ENCODE measurements at regions not wholly inside any gene's neighbourhood (a gene's known extent, or its start where the extent isn't known, plus 50 kb on each side); places are given as distances from the start of the nearest gene placed in this dataset.

DNA sequence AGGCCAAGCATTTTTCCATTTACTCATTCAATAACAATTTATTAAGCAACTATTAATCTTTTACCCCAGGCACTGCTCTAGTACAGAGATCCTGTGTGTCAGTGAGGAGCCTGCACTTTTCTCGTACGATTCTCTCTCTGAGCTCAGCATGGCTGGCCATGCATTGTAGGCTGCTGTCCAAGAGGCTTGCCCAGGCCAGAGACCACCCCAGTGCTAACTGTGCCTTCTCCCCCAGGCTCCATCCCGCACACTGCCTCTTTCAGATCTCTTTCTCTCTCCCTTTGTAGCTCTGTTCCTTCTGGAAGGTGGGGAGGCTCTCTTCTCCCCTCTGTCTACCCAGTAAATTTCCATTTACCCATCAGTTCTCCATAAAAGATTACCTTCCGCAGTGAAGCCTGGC, 101.0 kb upstream of the IKZF1 start:
- ATAC-seq (no peak), DNase-seq (no peak)
- H3K27ac Mint-ChIP-seq = peak overlapping the region; percentile 47
- peaks cover 3% of the 10 kb centered on the region for H3K36me3 Mint-ChIP-seq (ENCODE audit: low read depth)
- no peaks in the 10 kb centered on the region for H3K9me3 Mint-ChIP-seq
- peaks cover 92% of the 10 kb centered on the region for H3K4me1 Mint-ChIP-seq
- H3K27me3 Mint-ChIP-seq = no peaks in the 10 kb centered on the region
- no peak overlapping the region for H3K4me3 Mint-ChIP-seq

DNA sequence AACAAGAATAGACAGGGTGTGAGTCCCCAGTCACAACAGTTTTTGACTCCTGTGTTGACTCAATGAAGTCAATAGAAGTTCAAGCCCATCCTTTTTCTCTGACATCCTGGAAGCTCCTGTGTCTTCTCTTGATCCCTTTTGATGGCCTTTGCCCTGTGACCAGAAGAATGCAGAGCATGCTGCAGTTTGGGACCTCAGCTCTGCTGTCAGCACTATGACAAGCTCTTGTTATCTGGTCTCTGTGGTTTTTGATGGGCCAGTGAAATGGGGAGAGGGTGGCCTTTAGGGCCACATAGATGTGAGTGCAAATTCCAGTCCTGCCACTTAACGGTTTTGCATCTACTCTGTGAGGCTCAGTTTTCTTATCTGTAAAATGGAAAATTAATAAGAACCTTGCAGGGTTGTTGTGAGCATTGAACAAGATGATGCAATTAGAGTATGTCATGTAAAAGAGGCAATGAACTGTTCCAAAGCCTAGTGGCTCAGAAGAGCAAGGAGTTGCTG, 102.4 kb upstream of the IKZF1 start:
- Mint-ChIP-seq H3K27ac (peak overlapping the region; percentile 20), H3K4me1 (peaks cover 91% of the 10 kb centered on the region), H3K4me3 (no peak overlapping the region), H3K9me3 (no peaks in the 10 kb centered on the region), H3K36me3 (ENCODE audit: low read depth) (peaks cover 3% of the 10 kb centered on the region), H3K27me3 (no peaks in the 10 kb centered on the region)
- no peak for ATAC-seq
- DNase-seq = no peak

DNA sequence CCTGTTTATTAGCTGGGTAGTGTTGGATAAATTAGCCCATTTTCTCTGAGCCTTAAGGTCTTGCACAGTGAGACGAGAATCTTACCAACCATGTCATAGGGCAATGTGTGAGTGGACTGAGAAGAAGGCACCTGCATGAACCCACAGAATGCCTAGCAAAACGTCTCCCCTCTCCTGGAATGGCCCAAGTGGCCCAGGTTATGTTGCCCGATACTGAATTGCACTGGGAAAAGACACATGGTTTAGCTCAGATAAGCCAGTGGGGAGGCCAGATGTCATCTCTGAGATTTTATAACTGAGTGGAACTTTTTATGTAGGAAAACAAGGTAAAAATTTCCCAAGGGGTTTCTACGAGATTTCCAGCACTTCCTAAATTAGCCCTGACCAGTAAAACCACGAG, 104.7 kb upstream of the IKZF1 start:
- Mint-ChIP-seq H3K27me3 (no peaks in the 10 kb centered on the region), H3K36me3 (ENCODE audit: low read depth) (no peaks in the 10 kb centered on the region), H3K9me3 (no peaks in the 10 kb centered on the region), H3K4me1 (peaks cover 73% of the 10 kb centered on the region), H3K4me3 (no peak overlapping the region), H3K27ac (peak overlapping the region; percentile 26)
- ATAC-seq = no peak
- DNase-seq = no peak

DNA sequence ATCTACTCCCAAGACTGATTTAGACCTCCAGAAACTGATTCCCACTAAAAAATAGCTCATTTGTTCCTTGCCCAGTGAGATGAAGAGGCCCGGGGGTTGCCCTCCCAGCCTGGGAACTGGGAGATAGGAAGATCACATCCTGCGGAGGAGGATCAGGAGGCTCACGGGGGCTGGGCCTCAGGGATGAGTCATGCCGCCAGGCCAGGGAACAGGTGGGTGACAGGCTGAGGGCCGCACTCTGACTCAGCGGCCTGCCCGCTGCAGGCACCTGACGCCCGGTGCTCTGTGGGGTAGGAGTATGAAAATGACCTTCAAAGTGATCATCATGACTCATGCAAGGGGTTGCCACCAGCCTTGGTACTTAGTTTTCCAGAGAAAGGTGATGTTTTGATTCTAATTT, 104.5 kb upstream of the ZPBP start:
- Mint-ChIP-seq H3K36me3 (ENCODE audit: low read depth) (no peaks in the 10 kb centered on the region), H3K27me3 (no peaks in the 10 kb centered on the region), H3K4me1 (peaks cover 52% of the 10 kb centered on the region), H3K9me3 (no peaks in the 10 kb centered on the region), H3K4me3 (peak overlapping the region; percentile 48), H3K27ac (peak overlapping the region; percentile 87)
- ATAC-seq (peak; percentile 99), DNase-seq (peak; percentile 76)

DNA sequence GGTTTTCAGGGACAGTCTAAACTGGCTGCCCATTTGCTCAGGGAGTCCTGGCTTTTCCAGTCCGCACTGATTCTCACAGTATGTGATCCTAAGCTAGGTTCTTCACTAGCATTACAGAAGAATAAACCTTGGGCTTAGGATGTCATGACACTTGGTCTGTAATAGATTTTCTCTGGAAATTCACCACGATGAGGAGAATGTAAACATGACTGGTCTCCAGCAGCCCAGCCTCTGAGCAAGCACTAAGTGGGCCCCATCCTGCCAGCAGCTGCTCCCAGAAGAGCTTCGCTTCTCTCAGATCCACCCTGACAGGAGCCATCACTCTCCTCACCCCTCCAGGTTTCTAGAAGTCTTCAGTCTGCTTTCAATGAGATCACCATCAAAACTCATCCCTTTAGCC, 103.7 kb upstream of the ZPBP start:
- ATAC-seq (no peak), DNase-seq (no peak)
- Mint-ChIP-seq H3K4me1 (peaks cover 44% of the 10 kb centered on the region), H3K4me3 (no peak overlapping the region), H3K27ac (peak overlapping the region; percentile 87), H3K9me3 (no peaks in the 10 kb centered on the region), H3K36me3 (ENCODE audit: low read depth) (no peaks in the 10 kb centered on the region), H3K27me3 (no peaks in the 10 kb centered on the region)

DNA sequence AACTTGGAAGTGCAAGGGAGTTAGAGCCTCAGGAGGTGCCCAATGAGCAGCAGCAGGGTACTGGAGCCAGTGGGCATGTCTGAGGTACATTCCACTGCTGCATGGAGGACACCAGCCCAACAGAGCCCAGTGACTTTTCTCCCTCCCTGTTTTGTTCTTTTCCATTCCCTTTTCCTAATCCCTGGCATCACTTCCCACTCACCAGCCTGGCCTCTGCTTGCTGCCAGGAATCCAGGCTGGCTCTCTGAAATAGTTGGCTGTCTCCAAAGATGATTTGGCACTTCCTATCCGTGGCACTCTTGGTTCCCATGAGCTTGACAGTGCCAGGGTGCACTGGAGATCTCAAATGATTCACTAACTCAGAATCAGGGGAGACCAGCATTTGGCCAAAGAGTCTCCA, 97.7 kb upstream of the ZPBP start:
- Mint-ChIP-seq H3K27me3 (no peaks in the 10 kb centered on the region), H3K36me3 (ENCODE audit: low read depth) (peaks cover 4% of the 10 kb centered on the region), H3K4me1 (peaks cover 19% of the 10 kb centered on the region), H3K4me3 (no peak overlapping the region), H3K27ac (no peak overlapping the region), H3K9me3 (peaks cover 23% of the 10 kb centered on the region)
- DNase-seq (no peak), ATAC-seq (no peak)

DNA sequence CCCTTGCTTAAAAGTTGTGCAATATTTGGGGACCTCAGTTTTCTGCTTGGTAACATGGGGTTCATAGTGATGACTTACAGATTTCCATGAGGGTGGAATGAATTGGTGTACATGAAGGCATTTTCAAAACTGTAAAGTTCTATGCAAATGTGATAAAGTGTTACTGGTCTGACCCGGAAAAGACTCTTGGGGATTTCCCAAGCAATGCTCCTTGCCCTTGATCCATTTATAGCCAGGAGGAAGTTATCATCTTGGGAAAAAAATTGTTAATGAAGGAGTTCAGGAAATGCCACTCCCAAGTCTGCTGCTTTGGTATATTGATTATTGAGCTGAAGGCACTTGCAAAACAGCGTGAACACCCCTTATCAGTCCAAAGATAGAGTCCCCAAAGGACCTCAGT, 96.3 kb upstream of the ZPBP start:
- Mint-ChIP-seq H3K9me3 (peaks cover 23% of the 10 kb centered on the region), H3K36me3 (ENCODE audit: low read depth) (peaks cover 4% of the 10 kb centered on the region), H3K27me3 (no peaks in the 10 kb centered on the region), H3K27ac (no peak overlapping the region), H3K4me3 (no peak overlapping the region), H3K4me1 (peaks cover 19% of the 10 kb centered on the region)
- ATAC-seq = no peak
- DNase-seq = no peak

DNA sequence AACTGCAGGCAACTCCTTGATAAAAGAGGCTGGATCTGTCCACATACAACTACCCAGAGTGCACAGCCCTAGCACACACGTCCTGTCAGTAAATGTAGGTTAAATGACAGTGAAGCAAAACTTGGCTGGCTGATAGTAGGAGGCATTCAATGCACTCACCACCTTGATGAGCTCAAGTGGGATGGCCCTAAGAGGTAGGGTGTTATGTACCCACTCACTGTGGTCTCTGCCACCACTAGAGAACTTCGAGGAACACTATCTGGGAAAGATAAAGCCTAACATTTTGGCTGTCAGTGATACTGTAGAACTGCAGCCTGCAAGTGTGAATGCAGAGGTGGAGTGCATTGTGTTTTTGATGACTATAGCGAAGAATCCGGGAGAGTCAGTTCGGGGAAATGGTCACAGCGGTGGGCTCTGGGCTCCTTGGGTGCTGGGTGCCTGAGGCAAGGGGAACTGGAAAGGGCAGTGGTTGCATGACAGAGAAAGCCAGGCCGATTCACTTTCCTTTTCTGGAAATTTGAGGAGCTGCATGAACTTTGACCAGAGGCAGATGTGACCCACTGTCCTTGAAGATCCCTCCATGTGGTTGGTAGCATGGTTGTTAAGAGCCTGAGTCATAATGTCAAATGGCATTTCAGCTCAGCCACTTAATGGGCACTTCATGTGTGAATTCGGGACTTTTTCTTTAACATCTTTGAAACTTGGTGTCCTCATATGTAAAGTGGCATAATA, 93.1 kb upstream of the ZPBP start:
- ATAC-seq = peak; percentile 47

DNA sequence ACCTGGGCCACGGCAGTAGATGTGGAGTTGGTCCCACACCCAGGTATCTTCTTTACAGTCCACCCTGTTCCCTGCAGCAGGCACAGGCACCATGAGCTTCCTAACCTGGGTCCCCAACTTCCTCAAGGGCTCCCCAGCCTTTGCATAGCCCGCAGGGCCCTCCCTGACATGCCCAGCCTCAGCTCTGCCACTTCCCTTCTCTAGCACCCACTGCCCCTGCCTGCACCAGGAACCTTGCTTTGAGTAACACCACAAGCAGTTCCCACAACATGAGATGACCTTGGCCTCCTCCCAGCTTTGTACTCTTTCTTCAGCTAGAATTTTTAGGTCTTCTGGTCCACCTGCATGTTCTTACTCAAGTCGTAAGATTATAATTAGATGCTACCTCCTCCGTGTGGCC, 92.2 kb upstream of the ZPBP start:
- no peaks in the 10 kb centered on the region for H3K27me3 Mint-ChIP-seq
- no peak overlapping the region for H3K27ac Mint-ChIP-seq

More for the DNA sequence above, 93.1 kb upstream of the ZPBP start:
- no peak for DNase-seq
- peaks cover 19% of the 10 kb centered on the region for H3K4me1 Mint-ChIP-seq
- H3K9me3 Mint-ChIP-seq = peaks cover 23% of the 10 kb centered on the region
- H3K36me3 Mint-ChIP-seq (ENCODE audit: low read depth) = peaks cover 4% of the 10 kb centered on the region
- no peaks in the 10 kb centered on the region for H3K27me3 Mint-ChIP-seq
- H3K27ac Mint-ChIP-seq = peak overlapping the region; percentile 9
- no peak overlapping the region for H3K4me3 Mint-ChIP-seq

DNA sequence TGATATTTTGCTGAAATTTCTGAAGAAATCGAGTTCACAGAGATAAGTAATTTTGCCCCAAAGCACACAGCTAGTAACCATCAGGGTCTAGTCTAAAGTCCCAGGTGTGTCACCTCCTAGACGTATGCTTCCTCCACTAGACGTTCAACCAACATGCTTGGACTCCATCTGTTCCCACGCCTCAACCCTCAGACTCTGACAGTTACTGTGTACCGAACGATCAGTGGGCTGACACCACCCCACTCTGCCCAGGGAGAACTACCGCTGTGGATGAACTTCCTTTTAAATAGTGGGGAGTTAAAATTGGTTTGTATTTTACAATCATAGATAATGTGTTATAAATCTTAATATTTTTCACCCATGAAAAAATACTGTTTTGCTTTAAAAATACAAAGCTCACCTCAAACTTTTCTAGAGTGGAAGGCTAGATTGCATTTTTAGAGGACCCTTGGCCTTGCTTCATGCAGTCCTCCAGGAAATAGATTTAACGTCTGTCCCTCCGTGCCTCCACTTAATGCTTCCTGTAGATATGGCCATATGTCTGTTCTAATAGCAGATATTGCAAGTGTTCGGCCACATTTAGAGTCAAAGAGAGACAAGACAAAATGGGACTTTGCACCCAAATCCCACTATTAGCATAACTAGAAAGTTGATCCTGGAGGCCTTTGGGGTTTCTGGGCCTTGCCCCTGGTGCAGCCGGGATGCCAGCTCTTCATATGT, 91.4 kb upstream of the ZPBP start:
- ATAC-seq (no peak), DNase-seq (no peak)
- H3K27ac Mint-ChIP-seq = no peak overlapping the region
- H3K4me1 Mint-ChIP-seq = peaks cover 13% of the 10 kb centered on the region
- no peaks in the 10 kb centered on the region for H3K36me3 Mint-ChIP-seq (ENCODE audit: low read depth)
- H3K27me3 Mint-ChIP-seq = no peaks in the 10 kb centered on the region
- H3K9me3 Mint-ChIP-seq = peaks cover 10% of the 10 kb centered on the region
- H3K4me3 Mint-ChIP-seq = no peak overlapping the region

More for the DNA sequence above, 92.2 kb upstream of the ZPBP start:
- H3K36me3 Mint-ChIP-seq (ENCODE audit: low read depth) = peaks cover 1% of the 10 kb centered on the region
- H3K4me1 Mint-ChIP-seq = peaks cover 19% of the 10 kb centered on the region
- peaks cover 16% of the 10 kb centered on the region for H3K9me3 Mint-ChIP-seq
- ATAC-seq (no peak), DNase-seq (no peak)
- H3K4me3 Mint-ChIP-seq = no peak overlapping the region

DNA sequence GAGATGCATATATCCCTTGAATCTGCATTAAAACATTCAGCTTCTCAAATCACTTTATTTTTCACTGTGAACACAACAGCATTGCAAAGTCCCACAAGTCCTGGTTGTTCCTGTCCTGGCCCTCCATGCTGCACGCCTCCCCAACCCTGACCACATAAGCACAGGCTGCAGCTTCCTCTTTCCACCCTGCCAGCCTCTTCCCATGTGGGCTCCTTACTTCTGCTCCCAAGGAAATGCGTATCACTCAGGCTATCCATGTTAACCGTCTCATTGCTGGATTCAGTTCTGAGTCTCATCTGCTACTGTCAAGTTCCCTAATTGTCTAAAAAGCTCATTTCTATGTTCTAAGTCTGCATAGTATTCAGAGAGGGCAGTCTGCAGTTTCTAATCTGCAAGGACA, 89.7 kb upstream of the ZPBP start:
- Mint-ChIP-seq H3K4me3 (no peak overlapping the region), H3K27me3 (no peaks in the 10 kb centered on the region), H3K9me3 (no peaks in the 10 kb centered on the region), H3K27ac (no peak overlapping the region), H3K4me1 (peaks cover 11% of the 10 kb centered on the region), H3K36me3 (ENCODE audit: low read depth) (no peaks in the 10 kb centered on the region)
- ATAC-seq (no peak), DNase-seq (no peak)

DNA sequence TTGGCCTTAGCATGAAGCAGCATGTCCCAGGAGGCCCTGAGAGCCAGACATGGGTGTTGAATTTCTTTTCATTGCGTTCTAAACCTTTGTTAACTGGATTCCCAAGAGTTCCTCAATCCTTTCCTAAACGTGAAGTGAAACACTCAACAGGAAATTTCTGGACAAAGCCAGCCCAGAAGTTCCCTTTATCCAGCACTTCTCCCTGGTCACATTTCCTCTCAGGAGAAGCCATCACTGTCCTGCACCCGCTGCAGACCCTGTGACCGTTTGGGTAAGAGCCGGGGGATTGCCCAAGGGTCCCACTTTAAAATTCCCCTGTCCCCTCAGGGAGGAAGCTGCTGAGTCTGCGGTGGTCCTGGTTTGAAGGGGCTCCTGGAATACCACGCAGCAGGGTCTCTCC, 88.0 kb upstream of the ZPBP start:
- peaks cover 3% of the 10 kb centered on the region for H3K4me1 Mint-ChIP-seq
- no peaks in the 10 kb centered on the region for H3K36me3 Mint-ChIP-seq (ENCODE audit: low read depth)
- DNase-seq (no peak), ATAC-seq (no peak)
- no peaks in the 10 kb centered on the region for H3K9me3 Mint-ChIP-seq
- H3K27ac Mint-ChIP-seq = no peak overlapping the region
- H3K27me3 Mint-ChIP-seq = no peaks in the 10 kb centered on the region
- H3K4me3 Mint-ChIP-seq = no peak overlapping the region

DNA sequence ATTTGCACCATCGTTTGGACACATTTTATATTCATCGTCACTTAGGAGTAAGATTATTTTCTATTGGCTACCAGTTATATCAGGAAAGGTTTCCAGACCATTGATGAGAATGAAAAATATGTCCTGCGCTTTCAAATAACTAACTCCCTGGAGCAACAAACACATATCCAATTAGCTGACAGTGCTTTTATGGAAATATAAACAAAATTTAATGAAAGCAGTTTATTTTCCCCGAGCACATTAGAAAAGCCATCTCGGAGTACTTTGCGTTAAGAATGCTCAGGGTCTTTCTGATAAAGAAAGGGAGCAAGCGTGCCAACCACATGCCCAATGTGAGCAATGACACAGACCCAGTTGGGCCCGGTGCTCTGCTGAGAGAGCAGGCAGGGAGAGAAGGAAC, 85.1 kb upstream of the ZPBP start:
- no peak overlapping the region for H3K27ac Mint-ChIP-seq
- no peak overlapping the region for H3K4me3 Mint-ChIP-seq
- H3K4me1 Mint-ChIP-seq = no peaks in the 10 kb centered on the region
- H3K9me3 Mint-ChIP-seq = no peaks in the 10 kb centered on the region
- ATAC-seq (no peak), DNase-seq (no peak)
- H3K36me3 Mint-ChIP-seq (ENCODE audit: low read depth) = no peaks in the 10 kb centered on the region
- no peaks in the 10 kb centered on the region for H3K27me3 Mint-ChIP-seq

DNA sequence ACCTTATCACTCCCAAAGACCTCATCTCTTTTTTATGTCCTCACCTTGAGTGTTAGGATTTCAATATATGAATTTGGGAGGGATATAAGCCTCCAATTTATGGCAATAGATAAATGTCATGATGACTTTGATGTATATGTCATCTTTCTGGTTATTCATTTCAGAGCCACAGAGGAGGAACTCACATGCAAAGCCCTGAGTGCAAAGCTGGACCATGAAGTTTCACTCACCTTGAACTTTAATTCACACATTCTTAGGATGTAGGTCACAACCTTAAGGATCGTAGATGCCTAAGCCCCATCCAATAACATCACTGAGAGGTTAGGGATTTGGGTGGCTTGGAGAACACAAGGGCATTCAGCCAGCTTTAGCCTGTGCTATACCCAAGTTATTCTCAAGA, 81.9 kb upstream of the ZPBP start:
- Mint-ChIP-seq H3K36me3 (ENCODE audit: low read depth) (no peaks in the 10 kb centered on the region), H3K4me3 (no peak overlapping the region), H3K27ac (no peak overlapping the region), H3K9me3 (no peaks in the 10 kb centered on the region), H3K4me1 (no peaks in the 10 kb centered on the region), H3K27me3 (no peaks in the 10 kb centered on the region)
- DNase-seq = no peak
- peak; percentile 59 for ATAC-seq

All from activated naive CD8-positive, alpha-beta T cell treated with anti-CD3 and anti-CD28 coated beads, Interleukin-2, amount 50 U/mL, for 24 hours (primary cell).